SK-N-SH treated with all-trans-retinoic acid at 6 μM for 48 hours (cell line): ENCODE measurements at regions not wholly inside any gene's neighbourhood (a gene's known extent, or its start where the extent isn't known, plus 50 kb on each side); places are given as distances from the start of the nearest gene placed in this dataset.

ENCODE experiments used
- ARNTL ChIP-seq: fragments of 450-650 bp; formaldehyde crosslinking; IDR thresholded peaks from 2 replicates; pipeline ENCODE4 v1.5.0; 2020; ENCODE audit warnings: low read depth, mild to moderate bottlenecking, moderate library complexity, borderline replicate concordance
- BACH2 ChIP-seq: fragments of 250-450 bp; sonication (Bioruptor Pico); IDR thresholded peaks from 2 replicates; pipeline ENCODE4 v1.9.0; 2021; ENCODE audit warnings: mild to moderate bottlenecking, borderline replicate concordance
- CREB5 ChIP-seq: fragments of 250-450 bp; sonication (Bioruptor Pico); IDR thresholded peaks from 2 replicates; pipeline ENCODE4 v1.5.1; 2020; ENCODE audit warnings: low read depth, mild to moderate bottlenecking, moderate library complexity
- CSDC2 ChIP-seq: fragments of 250-450 bp; sonication (Bioruptor Pico); IDR thresholded peaks from 2 replicates; pipeline ENCODE4 v1.5.0; 2020; ENCODE audit warnings: mild to moderate bottlenecking, moderate library complexity
- CSRNP3 ChIP-seq: fragments of 250-450 bp; sonication (Bioruptor Pico); IDR thresholded peaks from 2 replicates; pipeline ENCODE4 v1.5.1; 2021; ENCODE audit warnings: mild to moderate bottlenecking, moderate library complexity
- PATZ1 ChIP-seq: fragments of 250-450 bp; sonication (Bioruptor Pico); IDR thresholded peaks from 2 replicates; pipeline ENCODE4 v1.8.0; 2020; ENCODE audit warnings: mild to moderate bottlenecking, moderate library complexity, borderline replicate concordance
- PPARA ChIP-seq: fragments of 250-450 bp; sonication (Bioruptor Pico); IDR thresholded peaks from 2 replicates; pipeline ENCODE4 v1.5.0; 2020; ENCODE audit warnings: mild to moderate bottlenecking, borderline replicate concordance
- RARB ChIP-seq: fragments of 250-450 bp; sonication (Bioruptor Pico); IDR thresholded peaks from 2 replicates; pipeline ENCODE4 v1.8.0; 2021; ENCODE audit warnings: mild to moderate bottlenecking, moderate library complexity
- SNAI2 ChIP-seq: fragments of 250-450 bp; sonication (Bioruptor Pico); IDR thresholded peaks from 2 replicates; pipeline ENCODE4 v1.5.0; 2020; ENCODE audit warnings: mild to moderate bottlenecking, moderate library complexity
- TCF4 ChIP-seq: fragments of 250-450 bp; sonication (Bioruptor Pico); IDR thresholded peaks from 2 replicates; pipeline ENCODE4 v1.8.0; 2021; ENCODE audit warnings: mild to moderate bottlenecking, moderate library complexity, borderline replicate concordance
- ZFP30 ChIP-seq: fragments of 450-650 bp; formaldehyde crosslinking; IDR thresholded peaks from 2 replicates; pipeline ENCODE4 v1.5.0; 2022; ENCODE audit warnings: mild to moderate bottlenecking, moderate library complexity

GRCh38 chr4:27574743-27575142 is 714.1 kb downstream of the STIM2 start:
- no peak for TF ChIP-seq SNAI2 (CRISPR knock-in tag)
- no peak for TF ChIP-seq ZFP30 (CRISPR knock-in tag)
- no peak for TF ChIP-seq PATZ1 (CRISPR knock-in tag)
- no peak for TF ChIP-seq ARNTL (CRISPR knock-in tag)
- no peak for TF ChIP-seq PPARA
- TF ChIP-seq CREB5: no peak
- no peak for TF ChIP-seq BACH2 (CRISPR knock-in tag)
- no peak for TF ChIP-seq RARB (CRISPR knock-in tag)
- TF ChIP-seq TCF4 (CRISPR knock-in tag): no peak
- no peak for TF ChIP-seq CSDC2 (CRISPR knock-in tag)
- TF ChIP-seq CSRNP3 (CRISPR knock-in tag): no peak
